Suppressor macrophage treated with lipopolysaccharide for 4 hours (primary cell): ENCODE measurements at regions not wholly inside any gene's neighbourhood (a gene's known extent, or its start where the extent isn't known, plus 50 kb on each side); places are given as distances from the start of the nearest gene placed in this dataset.
"Not testable (repeated sequence)": the region's sequence is repeated elsewhere in the genome, so short reads cannot be mapped to it uniquely, and the experiment has no call there.

Experiments used
- DNase-seq: peaks from one replicate; pipeline ENCODE4 v3.0.0-alpha.2; 2020

- DNase-seq, result no peak
Observed at GRCh38 chr3:135560847-135561246, 404.7 kb upstream of the PPP2R3A start.

GRCh38 chr3:135564696-135565095 is 400.8 kb upstream of the PPP2R3A start:
- DNase-seq, result no peak

GRCh38 chr3:135565546-135565945 is 400.0 kb upstream of the PPP2R3A start:
- DNase-seq, result no peak

GRCh38 chr3:135567223-135567622 is 398.3 kb upstream of the PPP2R3A start:
- DNase-seq, result no peak

- no peak for DNase-seq
Observed at GRCh38 chr3:135576751-135577150, 388.8 kb upstream of the PPP2R3A start.

GRCh38 chr3:135581806-135582205 is 383.7 kb upstream of the PPP2R3A start:
- no peak for DNase-seq

GRCh38 chr3:135582800-135583199 is 382.7 kb upstream of the PPP2R3A start:
- no peak for DNase-seq

- DNase-seq, result no peak
Observed at GRCh38 chr3:135596563-135596962, 369.0 kb upstream of the PPP2R3A start.

GRCh38 chr3:135597855-135598254 is 367.7 kb upstream of the PPP2R3A start:
- no peak for DNase-seq

- DNase-seq, result no peak
Observed at GRCh38 chr3:135598597-135598996, 366.9 kb upstream of the PPP2R3A start.

GRCh38 chr3:135604512-135604911 is 361.0 kb upstream of the PPP2R3A start:
- DNase-seq, result not testable (repeated sequence)

GRCh38 chr3:135618123-135618522 is 347.4 kb upstream of the PPP2R3A start:
- no peak for DNase-seq

GRCh38 chr3:135621184-135621920 is 344.2 kb upstream of the PPP2R3A start:
- no peak for DNase-seq

- no peak for DNase-seq
Observed at GRCh38 chr3:135622215-135622614, 343.3 kb upstream of the PPP2R3A start.

GRCh38 chr3:135622656-135623055 is 342.9 kb upstream of the PPP2R3A start:
- DNase-seq, result no peak

GRCh38 chr3:135623558-135623957 is 342.0 kb upstream of the PPP2R3A start:
- no peak for DNase-seq

- DNase-seq, result no peak
Observed at GRCh38 chr3:135627057-135627456, 338.5 kb upstream of the PPP2R3A start.

GRCh38 chr3:135629701-135630408 is 335.7 kb upstream of the PPP2R3A start:
- DNase-seq, result no peak

- DNase-seq, result no peak
Observed at GRCh38 chr3:135632556-135633065, 332.9 kb upstream of the PPP2R3A start.

- DNase-seq, result no peak
Observed at GRCh38 chr3:135633078-135633477, 332.4 kb upstream of the PPP2R3A start.

- no peak for DNase-seq
Observed at GRCh38 chr3:135636596-135636995, 328.9 kb upstream of the PPP2R3A start.

GRCh38 chr3:135637013-135637412 is 328.5 kb upstream of the PPP2R3A start:
- DNase-seq, result no peak

- DNase-seq, result no peak
Observed at GRCh38 chr3:135641761-135642160, 323.8 kb upstream of the PPP2R3A start.

- no peak for DNase-seq
Observed at GRCh38 chr3:135645541-135645940, 320.0 kb upstream of the PPP2R3A start.
